Fibroblast of lung (primary cell): ENCODE measurements at regions not wholly inside any gene's neighbourhood (a gene's known extent, or its start where the extent isn't known, plus 50 kb on each side); places are given as distances from the start of the nearest gene placed in this dataset.

ENCODE experiments used
- DNase-seq, 2 donors: peaks; one replicate each; pipeline versions ENCODE4 v3.0.0 to v3.0.0-alpha.2; 2010; ENCODE audit warnings: low read depth in 2 of 2
- H2AFZ ChIP-seq: 2 replicates; pipeline ENCODE4 v1.5.1; 2012; ENCODE audit warnings: low read length, control low read depth, inconsistent platforms
- H3K27ac ChIP-seq: 2 replicates; pipeline ENCODE4 v1.5.1; 2011; ENCODE audit warnings: low read length, control low read depth; ENCODE audit not compliant: insufficient read depth
- H3K27me3 ChIP-seq: 2 replicates; pipeline ENCODE4 v1.5.1; 2011; ENCODE audit warnings: mild to moderate bottlenecking, low read length; ENCODE audit not compliant: control insufficient read depth, insufficient read depth
- H3K36me3 ChIP-seq: 2 replicates; pipeline ENCODE4 v1.5.1; 2011; ENCODE audit warnings: low read length; ENCODE audit not compliant: control insufficient read depth, insufficient read depth
- H3K4me1 ChIP-seq: 2 replicates; pipeline ENCODE4 v1.5.1; 2011; ENCODE audit warnings: low read length; ENCODE audit not compliant: control insufficient read depth, insufficient read depth; ENCODE audit errors: extremely low read depth
- H3K4me2 ChIP-seq: 2 replicates; pipeline ENCODE4 v1.5.1; 2011; ENCODE audit warnings: low read length, control low read depth; ENCODE audit not compliant: insufficient read depth; ENCODE audit errors: extremely low read depth
- H3K4me3 ChIP-seq, 4 experiments: fragments of 200-600 bp in 1 of 4; sonication (generic) in 1 of 4; replicated peaks in 1 of 4; 2 replicates each; pipeline ENCODE4 v1.5.1; 2011 to 2016; ENCODE audit warnings: low read length in 4 of 4, low read depth in 3 of 4, mild to moderate bottlenecking in 3 of 4, control low read depth in 2 of 4, inconsistent platforms in 1 of 4, mixed read lengths in 1 of 4; ENCODE audit not compliant: insufficient read depth in 1 of 4; ENCODE audit errors: control extremely low read depth in 1 of 4
- H3K79me2 ChIP-seq: 2 replicates; pipeline ENCODE4 v1.5.1; 2012; ENCODE audit warnings: mild to moderate bottlenecking, low read length, inconsistent platforms; ENCODE audit not compliant: control insufficient read depth, insufficient read depth
- H3K9ac ChIP-seq: 2 replicates; pipeline ENCODE4 v1.5.1; 2011; ENCODE audit warnings: mild to moderate bottlenecking, low read length, control low read depth; ENCODE audit not compliant: insufficient read depth
- H3K9me3 ChIP-seq: 2 replicates; pipeline ENCODE4 v1.5.1; 2012; ENCODE audit warnings: low read depth, low read length; ENCODE audit not compliant: control insufficient read depth, insufficient read depth
- H4K20me1 ChIP-seq: 2 replicates; pipeline ENCODE4 v1.5.1; 2011; ENCODE audit warnings: low read length; ENCODE audit not compliant: control insufficient read depth, insufficient read depth; ENCODE audit errors: extremely low read depth
- EZH2 ChIP-seq: IDR thresholded peaks from 2 replicates; pipeline ENCODE4 v1.5.1; 2012; ENCODE audit warnings: low read length, control low read depth, mild to moderate bottlenecking; ENCODE audit errors: missing control alignments
- TF ChIP-seq, protein P1 (sequence below), 2 donors: IDR thresholded peaks in 1 of 2; conservative IDR thresholded peaks in 1 of 2; 1 replicate in 1 of 2; 2 replicates in 1 of 2; pipeline ENCODE4 v1.5.1; 2011 to 2012; ENCODE audit warnings: low read length in 2 of 2, control low read depth in 1 of 2, inconsistent platforms in 1 of 2, low read depth in 1 of 2, mild to moderate bottlenecking in 1 of 2

DNA sequence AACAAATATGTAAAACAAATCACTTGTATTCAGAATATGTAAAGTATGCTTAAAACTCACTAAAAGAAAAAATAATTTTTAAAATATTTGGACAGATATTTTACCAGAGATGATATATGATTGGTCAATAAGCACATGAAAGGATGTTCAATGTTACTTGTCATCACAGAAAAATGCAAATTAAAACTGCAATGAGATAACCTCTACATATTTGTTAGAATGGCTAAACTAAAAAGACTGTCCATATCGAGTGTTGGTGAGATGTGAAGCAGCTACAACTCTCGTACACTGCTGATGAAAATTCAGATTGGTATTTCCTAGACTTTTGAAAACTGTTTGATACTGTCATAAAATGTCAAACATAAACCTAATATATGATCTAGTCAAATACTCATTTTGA lies 685.1 kb downstream of the DTWD2 start:
- Histone ChIP-seq H3K27ac (no peak overlapping the region), H3K4me2 (no peak overlapping the region), H3K36me3 (no peaks in the 10 kb centered on the region), H3K4me1 (no peaks in the 10 kb centered on the region), H4K20me1 (no peaks in the 10 kb centered on the region), H3K9ac (no peak overlapping the region), H3K4me3 (no peak overlapping the region), H2AFZ (no peak overlapping the region), H3K79me2 (no peaks in the 10 kb centered on the region), H3K9me3 (no peaks in the 10 kb centered on the region), H3K27me3 (no peaks in the 10 kb centered on the region)
- no peak for DNase-seq
- TF ChIP-seq, protein P1, sequence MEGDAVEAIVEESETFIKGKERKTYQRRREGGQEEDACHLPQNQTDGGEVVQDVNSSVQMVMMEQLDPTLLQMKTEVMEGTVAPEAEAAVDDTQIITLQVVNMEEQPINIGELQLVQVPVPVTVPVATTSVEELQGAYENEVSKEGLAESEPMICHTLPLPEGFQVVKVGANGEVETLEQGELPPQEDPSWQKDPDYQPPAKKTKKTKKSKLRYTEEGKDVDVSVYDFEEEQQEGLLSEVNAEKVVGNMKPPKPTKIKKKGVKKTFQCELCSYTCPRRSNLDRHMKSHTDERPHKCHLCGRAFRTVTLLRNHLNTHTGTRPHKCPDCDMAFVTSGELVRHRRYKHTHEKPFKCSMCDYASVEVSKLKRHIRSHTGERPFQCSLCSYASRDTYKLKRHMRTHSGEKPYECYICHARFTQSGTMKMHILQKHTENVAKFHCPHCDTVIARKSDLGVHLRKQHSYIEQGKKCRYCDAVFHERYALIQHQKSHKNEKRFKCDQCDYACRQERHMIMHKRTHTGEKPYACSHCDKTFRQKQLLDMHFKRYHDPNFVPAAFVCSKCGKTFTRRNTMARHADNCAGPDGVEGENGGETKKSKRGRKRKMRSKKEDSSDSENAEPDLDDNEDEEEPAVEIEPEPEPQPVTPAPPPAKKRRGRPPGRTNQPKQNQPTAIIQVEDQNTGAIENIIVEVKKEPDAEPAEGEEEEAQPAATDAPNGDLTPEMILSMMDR (conservative IDR thresholded peaks at IDR 0.05 in 1 of 2, IDR thresholded peaks at IDR 0.05 in 1 of 2; ENCODE audit: low read depth in 1 of 2, low read length in 2 of 2) = no peak
- TF ChIP-seq EZH2 = no peak

- H3K36me3 ChIP-seq = no peaks in the 10 kb centered on the region
- no peak for TF ChIP-seq EZH2
- TF ChIP-seq, protein P1 (conservative IDR thresholded peaks at IDR 0.05 in 1 of 2, IDR thresholded peaks at IDR 0.05 in 1 of 2; ENCODE audit: low read depth in 1 of 2, low read length in 2 of 2) = no peak
- no peak overlapping the region for H3K27ac ChIP-seq
- no peak overlapping the region for H3K4me3 ChIP-seq
- no peak overlapping the region for H2AFZ ChIP-seq
- H3K27me3 ChIP-seq = no peaks in the 10 kb centered on the region
- DNase-seq = no peak
- H3K4me1 ChIP-seq = no peaks in the 10 kb centered on the region
- H4K20me1 ChIP-seq = no peaks in the 10 kb centered on the region
- H3K9ac ChIP-seq = no peak overlapping the region
- H3K4me2 ChIP-seq = no peak overlapping the region
- no peaks in the 10 kb centered on the region for H3K79me2 ChIP-seq
- no peaks in the 10 kb centered on the region for H3K9me3 ChIP-seq
These were observed 685.6 kb downstream of the DTWD2 start for GRCh38 chr5:118302786-118303185.

- Histone ChIP-seq H3K79me2 (no peaks in the 10 kb centered on the region), H3K36me3 (no peaks in the 10 kb centered on the region), H3K9me3 (no peaks in the 10 kb centered on the region), H3K27ac (no peak overlapping the region), H4K20me1 (no peaks in the 10 kb centered on the region), H3K9ac (no peak overlapping the region), H3K27me3 (no peaks in the 10 kb centered on the region), H3K4me1 (no peaks in the 10 kb centered on the region), H2AFZ (no peak overlapping the region), H3K4me2 (no peak overlapping the region), H3K4me3 (no peak overlapping the region)
- DNase-seq = no peak
- TF ChIP-seq EZH2 = no peak
These were observed 686.7 kb downstream of the DTWD2 start for GRCh38 chr5:118301696-118302095.
